T47D (cell line): ENCODE measurements at regions not wholly inside any gene's neighbourhood (a gene's known extent, or its start where the extent isn't known, plus 50 kb on each side); places are given as distances from the start of the nearest gene placed in this dataset.

Experiments
- DNase-seq, 2 experiments: peaks; one replicate each; pipeline versions ENCODE4 v3.0.0 to v3.0.0-alpha.2; 2011 to 2012; ENCODE audit warnings: low read depth in 1 of 2, low spot score in 1 of 2
- JUND ChIP-seq: IDR thresholded peaks from 2 replicates; pipeline ENCODE4 v1.6.1; 2012; ENCODE audit warnings: low read depth
- in situ Hi-C: cut with HindIII; loops from 2 replicates; pipeline ENCODE4 v1.10.0; 2016; ENCODE audit warnings: low sequenced_read_pairs, low pct_unique_long_range_greater_than_20kb

DNA sequence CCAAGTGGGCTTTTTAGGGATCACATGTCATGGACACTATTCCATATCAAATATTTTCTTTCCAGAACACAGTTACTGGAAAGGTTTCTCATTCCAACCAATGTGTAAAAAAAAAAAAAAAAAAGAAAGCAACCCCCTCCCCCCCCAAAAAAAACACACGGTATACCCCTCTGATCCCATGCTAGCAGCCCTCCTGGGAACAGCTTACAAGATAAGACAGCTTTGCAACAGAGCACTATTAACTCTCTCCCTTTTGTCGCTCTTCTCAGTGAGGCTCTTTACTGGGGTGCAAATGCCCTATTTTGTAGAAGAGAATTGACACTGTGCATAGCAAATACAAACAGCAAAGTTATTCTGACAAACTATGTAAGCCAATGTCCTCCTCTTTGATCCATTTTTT, 161.2 kb downstream of the NTMT2 start:
- DNase-seq, result no peak
- in situ Hi-C loops, result no loop called here
- no peak for TF ChIP-seq JUND

DNA sequence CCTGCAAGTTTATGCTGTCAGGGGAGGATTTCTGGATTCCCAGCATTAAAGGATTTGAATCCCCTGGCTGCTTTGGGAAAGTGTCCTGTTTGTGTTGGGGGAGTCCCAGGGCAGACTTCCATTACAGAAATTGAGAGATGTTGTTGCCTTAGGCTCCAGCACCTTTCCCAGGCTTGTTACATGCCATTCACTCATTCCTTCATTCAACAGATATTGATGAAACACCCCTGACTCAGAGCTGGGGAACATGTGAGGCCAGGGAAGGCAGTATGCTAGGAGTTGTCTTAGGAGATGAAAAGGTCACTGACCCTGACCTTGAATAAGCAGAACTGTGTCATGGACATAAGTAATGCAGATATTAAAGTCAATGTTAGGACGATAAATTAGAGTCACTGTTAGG, 161.7 kb downstream of the NTMT2 start:
- in situ Hi-C loops, result no loop called here
- no peak for TF ChIP-seq JUND
- no peak for DNase-seq

- in situ Hi-C loops, result no loop called here
- DNase-seq, result no peak
- no peak for TF ChIP-seq JUND
Measured at GRCh38 chr1:170309389-170310013, 163.7 kb downstream of the NTMT2 start.

- TF ChIP-seq JUND, result no peak
- in situ Hi-C loops, result no loop called here
- DNase-seq, result no peak
Measured at GRCh38 chr1:170310014-170310405, 164.3 kb downstream of the NTMT2 start.

GRCh38 chr1:170310951-170311350, 165.2 kb downstream of the NTMT2 start:
- no peak for TF ChIP-seq JUND
- in situ Hi-C loops, result no loop called here
- DNase-seq, result no peak

DNA sequence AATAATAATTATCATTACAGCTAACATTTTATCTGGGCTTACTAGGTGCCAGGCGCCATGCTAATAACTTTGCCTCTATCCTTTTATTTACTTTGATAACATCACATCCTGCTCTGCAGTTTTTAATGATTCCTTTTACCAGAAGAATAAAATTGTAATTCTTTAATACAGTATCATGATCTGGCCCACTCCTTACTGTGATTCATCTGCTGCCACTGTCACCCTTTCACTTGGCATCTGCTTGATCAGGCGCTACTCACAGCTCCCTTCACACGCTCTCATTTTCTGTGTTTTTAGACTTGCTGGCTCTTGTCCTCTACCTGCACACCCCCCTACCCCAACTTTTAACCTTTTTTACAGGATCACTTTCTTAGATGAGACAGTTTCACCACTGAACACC, 167.5 kb downstream of the NTMT2 start:
- no peak for TF ChIP-seq JUND
- in situ Hi-C loops, result no loop called here
- DNase-seq, result no peak

- DNase-seq, result no peak
- TF ChIP-seq JUND, result no peak
- in situ Hi-C loops, result no loop called here
Measured at GRCh38 chr1:170316270-170316669, 170.5 kb downstream of the NTMT2 start.

DNA sequence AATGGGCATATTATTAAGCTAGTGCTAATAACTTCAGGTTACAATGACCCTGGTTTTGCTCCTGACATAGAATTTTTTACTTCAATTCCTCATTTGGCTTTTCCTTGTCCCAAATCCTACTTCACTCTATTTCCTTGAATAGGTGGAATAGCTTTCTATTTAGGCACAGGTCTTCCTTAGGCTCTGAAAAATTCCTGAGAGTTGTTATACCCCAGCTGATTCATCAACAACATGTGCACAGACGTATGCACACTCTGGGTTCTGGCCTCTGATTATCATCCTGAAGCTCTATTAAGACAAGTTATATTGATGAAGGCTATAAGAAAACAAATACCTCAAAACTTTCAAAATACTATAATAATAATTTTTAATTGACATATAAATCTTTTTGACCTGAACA, 172.4 kb downstream of the NTMT2 start:
- no peak for TF ChIP-seq JUND
- no peak for DNase-seq
- in situ Hi-C loops, result no loop called here

DNA sequence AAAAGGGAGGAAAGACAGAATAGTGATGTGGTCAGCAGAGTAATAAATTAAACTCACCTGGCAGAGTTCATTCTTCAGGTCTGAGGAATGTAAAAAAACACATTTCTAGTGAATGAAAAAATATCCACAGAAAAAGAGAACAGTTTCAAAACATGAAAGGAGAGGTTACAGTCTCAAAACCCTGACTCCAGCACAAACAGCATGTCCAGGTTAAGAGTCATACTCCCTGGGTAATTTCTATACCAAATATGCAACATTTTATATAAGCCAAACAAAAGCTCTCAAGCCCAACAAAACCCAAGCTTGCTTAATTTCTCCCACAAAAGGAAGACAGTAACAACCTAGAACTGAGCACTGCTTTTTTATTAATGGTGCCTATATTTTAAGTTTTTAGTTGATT, 173.0 kb downstream of the NTMT2 start:
- in situ Hi-C loops, result no loop called here
- TF ChIP-seq JUND, result no peak
- DNase-seq, result no peak

GRCh38 chr1:170321113-170321512, 175.4 kb downstream of the NTMT2 start:
- in situ Hi-C loops, result no loop called here
- no peak for DNase-seq
- TF ChIP-seq JUND, result no peak

GRCh38 chr1:170326186-170326585, 180.4 kb downstream of the NTMT2 start:
- in situ Hi-C loops, result no loop called here
- no peak for DNase-seq
- TF ChIP-seq JUND, result no peak

GRCh38 chr1:170332801-170333200, 187.0 kb downstream of the NTMT2 start:
- in situ Hi-C loops, result no loop called here
- no peak for TF ChIP-seq JUND
- DNase-seq, result no peak

- no peak for TF ChIP-seq JUND
- in situ Hi-C loops, result no loop called here
- no peak for DNase-seq
Measured at GRCh38 chr1:170337413-170337994, 191.7 kb downstream of the NTMT2 start.

DNA sequence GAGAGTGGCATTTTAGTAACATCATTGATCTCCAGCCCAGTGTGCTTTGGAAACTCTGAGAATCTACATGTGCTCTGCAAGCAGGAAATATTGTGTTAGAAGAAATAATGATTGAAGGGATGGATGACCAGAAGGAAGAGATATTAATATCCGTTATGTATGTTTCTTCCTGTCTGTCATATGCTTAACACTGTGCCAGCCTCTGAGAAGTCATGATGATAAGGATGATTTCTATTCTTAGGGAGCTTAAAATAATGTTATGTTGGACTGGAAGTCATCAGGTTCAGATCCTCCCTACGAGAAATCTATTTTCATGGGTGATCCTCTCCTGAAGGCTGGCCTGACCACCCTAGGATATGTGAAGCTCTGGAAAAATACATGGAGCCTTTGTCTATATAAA, 192.4 kb upstream of the GORAB start:
- in situ Hi-C loops, result no loop called here
- TF ChIP-seq JUND, result no peak
- no peak for DNase-seq

DNA sequence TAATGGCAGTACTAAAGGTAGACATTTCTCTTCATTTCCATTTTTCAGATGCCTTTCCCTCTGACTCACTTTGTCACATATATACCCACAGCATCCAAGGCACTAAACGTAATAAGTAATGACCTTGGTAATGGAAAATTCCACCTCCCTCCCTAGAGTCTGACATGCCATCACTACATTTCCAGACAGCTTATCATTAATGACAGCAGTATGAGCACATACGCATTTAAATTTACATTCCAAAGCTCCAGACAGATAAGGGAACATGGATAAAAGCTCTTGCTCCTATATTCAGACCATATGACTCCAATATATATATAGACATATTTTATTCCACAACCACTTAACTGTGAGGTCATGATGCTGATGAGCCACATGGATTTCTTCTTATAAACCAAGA, 191.7 kb upstream of the GORAB start:
- no peak for TF ChIP-seq JUND
- in situ Hi-C loops, result no loop called here

More for the DNA sequence above, 191.7 kb upstream of the GORAB start:
- DNase-seq, result no peak
